ENCODE measurements at regions not wholly inside any gene's neighbourhood (a gene's known extent, or its start where the extent isn't known, plus 50 kb on each side); places are given as distances from the start of the nearest gene placed in this dataset.

DNA sequence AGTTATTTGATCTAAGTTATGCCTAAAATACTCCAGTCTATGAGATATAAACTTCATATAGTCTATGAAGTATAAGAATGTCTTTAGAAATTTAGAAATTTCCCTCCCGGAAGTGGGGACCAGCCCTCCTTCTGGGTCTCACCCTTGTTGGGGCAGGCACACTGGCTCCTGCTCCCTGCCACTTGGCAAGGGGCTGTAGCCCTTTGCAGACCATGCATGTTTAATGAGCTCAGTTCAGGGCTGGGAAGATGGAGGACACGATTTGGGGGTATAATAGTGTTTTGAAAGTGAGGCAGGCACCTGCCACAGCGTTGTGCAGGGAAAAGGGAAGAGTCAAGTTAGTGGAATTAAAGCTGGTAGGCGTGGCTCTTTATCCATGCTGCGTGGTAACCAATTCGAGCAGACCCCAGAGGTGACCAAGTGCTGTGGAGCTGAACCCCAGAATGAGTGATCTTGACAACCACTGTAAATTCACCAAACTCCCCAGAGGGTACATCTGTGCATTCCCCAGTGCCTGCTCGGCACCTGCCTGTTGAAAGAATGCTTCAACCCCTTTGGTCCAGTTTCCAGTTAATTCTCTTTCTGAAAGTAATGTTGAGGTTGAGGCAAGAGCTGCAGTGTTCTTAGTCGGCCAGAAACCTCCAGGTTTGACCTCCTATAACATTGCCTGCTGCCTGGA lies 79.6 kb downstream of the DOP1B start:
- H2AFZ ChIP-seq (ENCODE audit: low read depth, low read length) = no peak overlapping the region
- H3K9me1 ChIP-seq (ENCODE audit: control insufficient read depth, insufficient read depth, low read length) = no peaks in the 10 kb centered on the region
- no peak overlapping the region for H3K27ac ChIP-seq (ENCODE audit: extremely low read depth, low read depth, low read length)
- H3K4me1 ChIP-seq (replicated peaks in 1 of 2; ENCODE audit: control insufficient read depth in 2 of 2, insufficient read depth in 2 of 2, low read length in 2 of 2) = peaks cover 0 to 4% of the 10 kb centered on the region in 2 experiments; a peak in 1 of 5 replicates
- no peaks in the 10 kb centered on the region for H3K9me3 ChIP-seq (replicated peaks; ENCODE audit: control insufficient read depth, insufficient read depth, low read depth, low read length)
- in situ Hi-C loops (cut with MboI) = no loop called here
- FAIRE-seq (no peak), DNase-seq (ENCODE audit: extremely low read depth in 1 of 4, low spot score in 3 of 4) (no peak), ATAC-seq (no peak)
- no peaks in the 10 kb centered on the region for H3K79me2 ChIP-seq (ENCODE audit: control insufficient read depth, insufficient read depth, low read length)
- ChIA-PET POLR2A (interaction anchor here (0.8 to 1.1 kb wide), 3 partner anchors 9 to 140 kb away, joined by 3 to 7 read pairs (median 4); no protein-coding TSS in a partner anchor), CTCF (ENCODE audit: low intra/inter-chr PET ratio) (no interaction called here)
- H3K4me2 ChIP-seq (ENCODE audit: insufficient read depth, low read length) = no peak overlapping the region
- WGBS (ENCODE audit: insufficient coverage, low coverage, missing lambda C conversion rate) = 2% methylated on average over 8 of the region's 8 CpGs
- intact Hi-C loops (cut with micrococcal nuclease) = no loop called here
- H3K9ac ChIP-seq (ENCODE audit: insufficient read depth in 1 of 2, low read depth in 2 of 2, low read length in 2 of 2) = no peak overlapping the region
- H4K20me1 ChIP-seq (replicated peaks; ENCODE audit: control insufficient read depth, insufficient read depth, low read length) = no peaks in the 10 kb centered on the region; the same call in 1 of the 2 replicates
- BruUV-seq (replicated peaks) = no TSS peak
- H3K4me3 ChIP-seq = no peak overlapping the region
- H3K36me3 ChIP-seq (ENCODE audit: control insufficient read depth, insufficient read depth, low read length) = no peaks in the 10 kb centered on the region
- peaks cover 40 to 63% of the 10 kb centered on the region in 2 experiments for H3K27me3 ChIP-seq (ENCODE audit: control insufficient read depth in 2 of 2, insufficient read depth in 2 of 2, low read length in 2 of 2)
- no peak for TF ChIP-seq FOS (IDR thresholded peaks at IDR 0.05; ENCODE audit: extremely low read depth, insufficient read length)
- TF ChIP-seq DIDO1 (tag; IDR thresholded peaks at IDR 0.05; ENCODE audit: low read depth) = no peak
- TF ChIP-seq CBX2 (IDR thresholded peaks at IDR 0.05; ENCODE audit: insufficient read depth, low read length, poor library complexity, severe bottlenecking) = no peak
- TF ChIP-seq, protein P1, sequence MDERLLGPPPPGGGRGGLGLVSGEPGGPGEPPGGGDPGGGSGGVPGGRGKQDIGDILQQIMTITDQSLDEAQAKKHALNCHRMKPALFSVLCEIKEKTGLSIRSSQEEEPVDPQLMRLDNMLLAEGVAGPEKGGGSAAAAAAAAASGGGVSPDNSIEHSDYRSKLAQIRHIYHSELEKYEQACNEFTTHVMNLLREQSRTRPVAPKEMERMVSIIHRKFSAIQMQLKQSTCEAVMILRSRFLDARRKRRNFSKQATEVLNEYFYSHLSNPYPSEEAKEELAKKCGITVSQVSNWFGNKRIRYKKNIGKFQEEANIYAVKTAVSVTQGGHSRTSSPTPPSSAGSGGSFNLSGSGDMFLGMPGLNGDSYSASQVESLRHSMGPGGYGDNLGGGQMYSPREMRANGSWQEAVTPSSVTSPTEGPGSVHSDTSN (CRISPR knock-in tag; IDR thresholded peaks at IDR 0.05; ENCODE audit: low read depth) = no peak
- TF ChIP-seq, protein P1 (tag; conservative IDR thresholded peaks at IDR 0.05; ENCODE audit: low read depth) = no peak
- TF ChIP-seq, protein P2, sequence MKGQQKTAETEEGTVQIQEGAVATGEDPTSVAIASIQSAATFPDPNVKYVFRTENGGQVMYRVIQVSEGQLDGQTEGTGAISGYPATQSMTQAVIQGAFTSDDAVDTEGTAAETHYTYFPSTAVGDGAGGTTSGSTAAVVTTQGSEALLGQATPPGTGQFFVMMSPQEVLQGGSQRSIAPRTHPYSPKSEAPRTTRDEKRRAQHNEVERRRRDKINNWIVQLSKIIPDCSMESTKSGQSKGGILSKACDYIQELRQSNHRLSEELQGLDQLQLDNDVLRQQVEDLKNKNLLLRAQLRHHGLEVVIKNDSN (CRISPR knock-in tag; IDR thresholded peaks at IDR 0.05) = no peak
- TF ChIP-seq, protein P3, sequence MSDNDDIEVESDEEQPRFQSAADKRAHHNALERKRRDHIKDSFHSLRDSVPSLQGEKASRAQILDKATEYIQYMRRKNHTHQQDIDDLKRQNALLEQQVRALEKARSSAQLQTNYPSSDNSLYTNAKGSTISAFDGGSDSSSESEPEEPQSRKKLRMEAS (CRISPR knock-in tag; IDR thresholded peaks at IDR 0.05) = no peak
- no peak for TF ChIP-seq JUN (IDR thresholded peaks at IDR 0.05; ENCODE audit: borderline replicate concordance, low read depth, low read length)
- no peak for TF ChIP-seq JUN (CRISPR knock-in tag; IDR thresholded peaks at IDR 0.05; ENCODE audit: borderline replicate concordance)
- TF ChIP-seq SREBF1 (IDR thresholded peaks at IDR 0.05; ENCODE audit: borderline replicate concordance, low read depth, low read length) = no peak
- TF ChIP-seq, protein P4, sequence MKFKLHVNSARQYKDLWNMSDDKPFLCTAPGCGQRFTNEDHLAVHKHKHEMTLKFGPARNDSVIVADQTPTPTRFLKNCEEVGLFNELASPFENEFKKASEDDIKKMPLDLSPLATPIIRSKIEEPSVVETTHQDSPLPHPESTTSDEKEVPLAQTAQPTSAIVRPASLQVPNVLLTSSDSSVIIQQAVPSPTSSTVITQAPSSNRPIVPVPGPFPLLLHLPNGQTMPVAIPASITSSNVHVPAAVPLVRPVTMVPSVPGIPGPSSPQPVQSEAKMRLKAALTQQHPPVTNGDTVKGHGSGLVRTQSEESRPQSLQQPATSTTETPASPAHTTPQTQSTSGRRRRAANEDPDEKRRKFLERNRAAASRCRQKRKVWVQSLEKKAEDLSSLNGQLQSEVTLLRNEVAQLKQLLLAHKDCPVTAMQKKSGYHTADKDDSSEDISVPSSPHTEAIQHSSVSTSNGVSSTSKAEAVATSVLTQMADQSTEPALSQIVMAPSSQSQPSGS (CRISPR knock-in tag; IDR thresholded peaks at IDR 0.05) = no peak
- TF ChIP-seq, protein P5, sequence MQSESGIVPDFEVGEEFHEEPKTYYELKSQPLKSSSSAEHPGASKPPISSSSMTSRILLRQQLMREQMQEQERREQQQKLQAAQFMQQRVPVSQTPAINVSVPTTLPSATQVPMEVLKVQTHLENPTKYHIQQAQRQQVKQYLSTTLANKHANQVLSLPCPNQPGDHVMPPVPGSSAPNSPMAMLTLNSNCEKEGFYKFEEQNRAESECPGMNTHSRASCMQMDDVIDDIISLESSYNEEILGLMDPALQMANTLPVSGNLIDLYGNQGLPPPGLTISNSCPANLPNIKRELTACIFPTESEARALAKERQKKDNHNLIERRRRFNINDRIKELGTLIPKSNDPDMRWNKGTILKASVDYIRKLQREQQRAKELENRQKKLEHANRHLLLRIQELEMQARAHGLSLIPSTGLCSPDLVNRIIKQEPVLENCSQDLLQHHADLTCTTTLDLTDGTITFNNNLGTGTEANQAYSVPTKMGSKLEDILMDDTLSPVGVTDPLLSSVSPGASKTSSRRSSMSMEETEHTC (IDR thresholded peaks at IDR 0.05) = no peak
- TF ChIP-seq ZFPM2 (CRISPR knock-in tag; IDR thresholded peaks at IDR 0.05) = no peak
- TF ChIP-seq ZC3H4 (CRISPR knock-in tag; IDR thresholded peaks at IDR 0.05; ENCODE audit: borderline replicate concordance) = no peak

Data from K562 (cell line).